Testis (tissue), 2 donors: ENCODE measurements at regions not wholly inside any gene's neighbourhood (a gene's known extent, or its start where the extent isn't known, plus 50 kb on each side); places are given as distances from the start of the nearest gene placed in this dataset.

ENCODE experiments used
- DNase-seq: peaks from one replicate; pipeline ENCODE4 v3.0.0-alpha.2; 2019
- H3K27ac ChIP-seq, 2 donors: fragments of 200-600 bp; sonication (generic); one replicate each; pipeline ENCODE4 v1.5.1; 2019
- H3K27me3 ChIP-seq: fragments of 200-600 bp; sonication (generic); one replicate; pipeline ENCODE4 v1.5.1; 2019
- H3K36me3 ChIP-seq: fragments of 200-600 bp; sonication (generic); one replicate; pipeline ENCODE4 v1.5.1; 2017; ENCODE audit warnings: low read depth; ENCODE audit errors: missing control alignments
- H3K4me1 ChIP-seq: fragments of 200-600 bp; sonication (generic); one replicate; pipeline ENCODE4 v1.5.1; 2019
- H3K4me3 ChIP-seq, 2 donors: fragments of 200-600 bp; sonication (generic); one replicate each; pipeline ENCODE4 v1.5.1; 2017 to 2019
- H3K9me3 ChIP-seq: fragments of 200-600 bp; sonication (generic); one replicate; pipeline ENCODE4 v1.5.1; 2017
- POLR2A ChIP-seq: fragments of 450-650 bp; IDR thresholded peaks from one replicate; pipeline ENCODE4 v1.6.1; 2017; ENCODE audit warnings: antibody characterized with exemption, mild to moderate bottlenecking, moderate library complexity
- WGBS, 2 donors: methylation state at CpG; one replicate each; pipeline ENCODE4 v1.1.5; 2018; 5-methylcytosine and 5-hydroxymethylcytosine counted together
- intact Hi-C: fragments of 100-400 bp; cut with DNase I; formaldehyde crosslinking; loops from one replicate; pipeline ENCODE4 v1.15.1; 2023; ENCODE audit warnings: low total_unique reads
- TF ChIP-seq, protein P1 (sequence below), 3 experiments: fragments of 450-650 bp in 2 of 3; fragments of 200-600 bp in 1 of 3; sonication (generic) in 1 of 3; IDR thresholded peaks; one replicate each; pipeline ENCODE4 v1.5.1; 2016 to 2019; ENCODE audit warnings: antibody characterized with exemption in 3 of 3, mild to moderate bottlenecking in 2 of 3, moderate library complexity in 1 of 3

DNA sequence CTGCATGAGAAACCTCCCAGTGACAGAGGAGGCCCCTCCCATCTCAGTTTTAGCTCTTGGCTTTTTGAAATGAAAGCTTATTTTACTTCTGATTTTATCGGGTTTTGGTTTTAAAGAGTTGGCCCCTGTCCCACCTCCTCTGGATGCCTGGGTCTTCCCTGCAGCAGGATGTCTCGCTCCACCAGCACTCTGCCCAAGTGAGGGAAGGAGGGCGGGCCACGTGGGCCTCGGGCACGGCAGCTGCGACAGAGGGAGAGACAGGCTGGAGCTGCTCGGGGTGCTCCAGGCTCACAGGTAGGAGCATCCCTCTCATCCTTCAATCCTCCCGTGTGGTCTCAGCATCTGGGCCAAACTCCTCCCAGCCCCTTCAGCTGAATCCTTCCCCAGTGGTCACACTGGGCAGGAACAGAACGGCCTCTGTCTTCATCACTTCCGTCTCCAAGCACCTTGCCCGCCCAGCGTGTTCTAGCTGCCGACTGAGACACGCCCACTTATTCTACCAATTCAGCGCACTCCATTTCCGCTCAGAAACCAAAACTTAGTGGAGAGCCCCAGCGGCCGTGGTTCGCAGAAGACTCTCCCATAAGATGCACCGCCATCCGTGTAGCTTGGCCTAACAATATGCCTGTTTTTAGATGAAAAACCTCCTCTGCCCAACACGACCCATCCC is 222.9 kb downstream of the GLRX3 start:
- 76 to 80% methylated on average over 23 of the region's 23 CpGs for WGBS, 2 donors
- H3K27ac ChIP-seq, result no peak overlapping the region
- no peak for TF ChIP-seq POLR2A
- TF ChIP-seq, protein P1, sequence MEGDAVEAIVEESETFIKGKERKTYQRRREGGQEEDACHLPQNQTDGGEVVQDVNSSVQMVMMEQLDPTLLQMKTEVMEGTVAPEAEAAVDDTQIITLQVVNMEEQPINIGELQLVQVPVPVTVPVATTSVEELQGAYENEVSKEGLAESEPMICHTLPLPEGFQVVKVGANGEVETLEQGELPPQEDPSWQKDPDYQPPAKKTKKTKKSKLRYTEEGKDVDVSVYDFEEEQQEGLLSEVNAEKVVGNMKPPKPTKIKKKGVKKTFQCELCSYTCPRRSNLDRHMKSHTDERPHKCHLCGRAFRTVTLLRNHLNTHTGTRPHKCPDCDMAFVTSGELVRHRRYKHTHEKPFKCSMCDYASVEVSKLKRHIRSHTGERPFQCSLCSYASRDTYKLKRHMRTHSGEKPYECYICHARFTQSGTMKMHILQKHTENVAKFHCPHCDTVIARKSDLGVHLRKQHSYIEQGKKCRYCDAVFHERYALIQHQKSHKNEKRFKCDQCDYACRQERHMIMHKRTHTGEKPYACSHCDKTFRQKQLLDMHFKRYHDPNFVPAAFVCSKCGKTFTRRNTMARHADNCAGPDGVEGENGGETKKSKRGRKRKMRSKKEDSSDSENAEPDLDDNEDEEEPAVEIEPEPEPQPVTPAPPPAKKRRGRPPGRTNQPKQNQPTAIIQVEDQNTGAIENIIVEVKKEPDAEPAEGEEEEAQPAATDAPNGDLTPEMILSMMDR (IDR thresholded peaks at IDR 0.05), result no peak
- intact Hi-C loops, result no loop called here
- no peaks in the 10 kb centered on the region for H3K4me1 ChIP-seq
- no peaks in the 10 kb centered on the region for H3K9me3 ChIP-seq
- H3K36me3 ChIP-seq, result no peaks in the 10 kb centered on the region
- no peaks in the 10 kb centered on the region for H3K27me3 ChIP-seq
- no peak overlapping the region for H3K4me3 ChIP-seq
- no peak for DNase-seq

DNA sequence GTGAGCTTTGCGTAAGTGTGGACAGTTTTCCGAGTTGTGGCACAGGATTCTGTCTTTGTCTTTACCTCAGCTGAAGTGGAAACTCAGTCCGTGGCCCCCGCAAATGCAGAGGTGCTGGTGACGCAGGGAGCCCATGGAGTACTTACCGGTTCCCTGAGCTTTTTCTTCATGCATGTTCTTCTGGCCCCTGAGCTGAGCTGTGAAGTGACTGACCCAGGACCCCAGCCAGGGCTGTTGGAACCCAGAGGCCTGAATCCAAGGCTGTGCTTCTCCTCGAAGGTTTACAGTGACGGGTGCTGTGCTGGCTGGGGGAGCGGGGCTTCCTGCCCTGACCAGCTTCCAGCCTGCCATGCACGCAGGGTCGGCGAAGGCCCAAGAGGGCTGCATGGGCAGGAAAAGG is 223.5 kb downstream of the GLRX3 start:
- Histone ChIP-seq H3K9me3 (no peaks in the 10 kb centered on the region), H3K27me3 (no peaks in the 10 kb centered on the region), H3K4me1 (no peaks in the 10 kb centered on the region), H3K36me3 (no peaks in the 10 kb centered on the region), H3K27ac (no peak overlapping the region), H3K4me3 (no peak overlapping the region)
- no peak for TF ChIP-seq POLR2A
- TF ChIP-seq, protein P1 (IDR thresholded peaks at IDR 0.05), result no peak
- DNase-seq, result no peak
- WGBS, 2 donors, result 92 to 95% methylated on average over 12 of the region's 12 CpGs
- intact Hi-C loops, result no loop called here

DNA sequence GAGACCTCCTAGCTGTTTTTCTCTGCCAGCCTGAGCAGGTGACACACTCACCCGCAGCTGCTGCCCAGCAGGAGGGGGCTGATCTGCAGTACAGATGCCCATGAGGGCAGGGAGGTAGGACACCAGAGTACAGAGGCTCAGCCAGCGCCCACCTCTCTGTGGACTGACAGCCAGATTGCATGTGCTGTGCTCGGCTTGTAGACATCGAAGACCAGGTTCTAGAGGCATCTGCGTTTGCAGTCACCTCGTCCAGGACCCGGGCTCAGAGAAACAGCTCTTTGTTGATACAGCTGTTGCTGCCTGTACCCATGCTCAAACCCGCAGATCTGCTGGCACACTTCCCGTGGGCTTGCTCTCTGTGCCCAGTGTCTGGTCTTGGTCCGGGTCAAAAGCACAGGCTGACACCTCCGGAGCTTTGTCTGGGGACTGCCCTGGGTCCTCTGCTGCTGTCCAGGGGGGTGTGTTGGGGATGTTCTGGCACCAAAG is 224.7 kb downstream of the GLRX3 start:
- WGBS, 2 donors, result 68 to 76% methylated on average over 9 to 11 of the region's 11 CpGs
- no peak overlapping the region for H3K4me3 ChIP-seq
- no peaks in the 10 kb centered on the region for H3K9me3 ChIP-seq
- no peaks in the 10 kb centered on the region for H3K27me3 ChIP-seq
- no peaks in the 10 kb centered on the region for H3K4me1 ChIP-seq
- TF ChIP-seq, protein P1 (IDR thresholded peaks at IDR 0.05), result no peak
- no peak for TF ChIP-seq POLR2A
- intact Hi-C loops, result no loop called here
- no peak overlapping the region for H3K27ac ChIP-seq
- no peaks in the 10 kb centered on the region for H3K36me3 ChIP-seq
- DNase-seq, result no peak

DNA sequence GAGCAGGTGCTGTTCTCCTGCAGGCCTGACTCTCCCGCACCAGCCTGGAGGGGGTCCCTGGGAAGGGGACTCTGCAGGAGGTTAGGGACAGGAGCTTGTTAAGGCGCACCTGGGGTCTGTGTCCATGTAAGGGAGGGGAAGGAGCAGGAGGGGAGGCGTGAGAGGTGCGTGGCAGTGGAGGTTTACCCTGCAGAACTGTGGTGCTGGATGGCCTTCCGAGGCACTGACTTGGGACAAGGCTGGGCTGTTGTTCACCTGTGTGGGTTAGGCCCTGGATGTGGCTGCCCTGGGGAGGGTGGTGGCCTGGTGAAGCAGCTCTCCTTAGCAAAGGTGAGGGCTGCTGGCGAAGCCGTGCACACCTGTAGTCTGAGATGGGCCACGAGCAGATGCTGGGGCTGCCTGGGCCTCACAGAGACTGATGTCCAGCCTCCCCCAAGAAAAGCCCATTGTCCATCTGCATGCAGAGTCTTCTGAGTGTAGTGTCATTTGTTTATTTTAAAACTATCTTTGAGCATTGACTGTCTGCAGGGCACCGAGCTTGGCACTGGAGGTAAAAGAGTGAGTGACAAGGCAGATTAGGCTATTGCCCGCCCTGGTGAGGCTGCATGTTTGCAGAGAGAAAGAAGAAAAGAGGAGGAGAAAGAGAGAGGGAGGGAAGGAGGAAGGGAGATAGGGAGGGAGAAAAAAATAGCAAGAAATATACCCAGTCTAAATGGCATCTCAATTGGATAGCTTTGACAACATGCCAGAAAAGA is 225.3 kb downstream of the GLRX3 start:
- no peak for DNase-seq
- 80 to 83% methylated on average over 10 of the region's 10 CpGs for WGBS, 2 donors
- no peaks in the 10 kb centered on the region for H3K9me3 ChIP-seq
- TF ChIP-seq, protein P1 (IDR thresholded peaks at IDR 0.05), result no peak
- TF ChIP-seq POLR2A, result no peak
- no peak overlapping the region for H3K4me3 ChIP-seq
- H3K36me3 ChIP-seq, result no peaks in the 10 kb centered on the region
- H3K27ac ChIP-seq, result no peak overlapping the region
- intact Hi-C loops, result no loop called here
- H3K27me3 ChIP-seq, result no peaks in the 10 kb centered on the region
- H3K4me1 ChIP-seq, result no peaks in the 10 kb centered on the region
